Ramos (cell line): ENCODE measurements at regions not wholly inside any gene's neighbourhood (a gene's known extent, or its start where the extent isn't known, plus 50 kb on each side); places are given as distances from the start of the nearest gene placed in this dataset.

Experiments used
- in situ Hi-C: fragments of 300-500 bp; cut with MboI; formaldehyde crosslinking; loops from one replicate; pipeline ENCODE4 v1.14.3; 2022; ENCODE audit warnings: low sequenced_read_pairs; ENCODE audit not compliant: unreplicated experiment

GRCh38 chr4:24080871-24081270, 191.0 kb upstream of the PPARGC1A start:
- in situ Hi-C loops: no loop called here

- in situ Hi-C loops: no loop called here
Observed at GRCh38 chr4:24078347-24078962, 188.6 kb upstream of the PPARGC1A start.

- in situ Hi-C loops: no loop called here
Observed at GRCh38 chr4:24076811-24077210, 187.0 kb upstream of the PPARGC1A start.

- in situ Hi-C loops: no loop called here
Observed at GRCh38 chr4:24073948-24074347, 184.1 kb upstream of the PPARGC1A start.

GRCh38 chr4:24071612-24072372, 181.9 kb upstream of the PPARGC1A start:
- in situ Hi-C loops: no loop called here

GRCh38 chr4:24070117-24070516, 180.3 kb upstream of the PPARGC1A start:
- in situ Hi-C loops: no loop called here

- in situ Hi-C loops: no loop called here
Observed at GRCh38 chr4:24067367-24068193, 177.7 kb upstream of the PPARGC1A start.

GRCh38 chr4:24065974-24066373, 176.1 kb upstream of the PPARGC1A start:
- in situ Hi-C loops: no loop called here

GRCh38 chr4:24063731-24064130, 173.9 kb upstream of the PPARGC1A start:
- in situ Hi-C loops: no loop called here

GRCh38 chr4:24060932-24061331, 171.1 kb upstream of the PPARGC1A start:
- in situ Hi-C loops: no loop called here

GRCh38 chr4:24059839-24060238, 170.0 kb upstream of the PPARGC1A start:
- in situ Hi-C loops: no loop called here

- in situ Hi-C loops: no loop called here
Observed at GRCh38 chr4:24057915-24058559, 168.2 kb upstream of the PPARGC1A start.

- in situ Hi-C loops: no loop called here
Observed at GRCh38 chr4:24056289-24056688, 166.4 kb upstream of the PPARGC1A start.

GRCh38 chr4:24055623-24056022, 165.8 kb upstream of the PPARGC1A start:
- in situ Hi-C loops: no loop called here

GRCh38 chr4:24054910-24055309, 165.1 kb upstream of the PPARGC1A start:
- in situ Hi-C loops: no loop called here

GRCh38 chr4:24053934-24054333, 164.1 kb upstream of the PPARGC1A start:
- in situ Hi-C loops: no loop called here

- in situ Hi-C loops: no loop called here
Observed at GRCh38 chr4:24044610-24045589, 155.1 kb upstream of the PPARGC1A start.

- in situ Hi-C loops: no loop called here
Observed at GRCh38 chr4:24042094-24042493, 152.2 kb upstream of the PPARGC1A start.

- in situ Hi-C loops: no loop called here
Observed at GRCh38 chr4:24040811-24041210, 151.0 kb upstream of the PPARGC1A start.
